OCI-LY1 (cell line): ENCODE measurements at regions not wholly inside any gene's neighbourhood (a gene's known extent, or its start where the extent isn't known, plus 50 kb on each side); places are given as distances from the start of the nearest gene placed in this dataset.

Experiments
- H2AFZ ChIP-seq: fragments of 200-600 bp; sonication (generic), shearing (Covaris generic); 2 replicates; pipeline ENCODE4 v1.6.0; 2014; ENCODE audit warnings: antibody characterized with exemption, mild to moderate bottlenecking, low read length
- H3F3A ChIP-seq: fragments of 200-600 bp; sonication (generic), shearing (Covaris generic); 2 replicates; pipeline ENCODE4 v1.6.0; 2014; ENCODE audit warnings: mild to moderate bottlenecking, antibody characterized with exemption, low read length, moderate library complexity; ENCODE audit not compliant: insufficient read depth
- H3K27ac ChIP-seq: fragments of 200-600 bp; sonication (generic); 2 replicates; pipeline ENCODE4 v1.5.1; 2014; ENCODE audit warnings: low read length, mixed run types, mild to moderate bottlenecking, low read depth; ENCODE audit not compliant: poor library complexity, severe bottlenecking
- H3K27me3 ChIP-seq: fragments of 200-600 bp; sonication (generic); 2 replicates; pipeline ENCODE4 v1.6.0; 2014; ENCODE audit warnings: antibody characterized with exemption, mild to moderate bottlenecking, low read length, moderate library complexity; ENCODE audit not compliant: insufficient read depth
- H3K36me3 ChIP-seq: fragments of 200-600 bp; sonication (generic); 2 replicates; pipeline ENCODE4 v1.6.1; 2014; ENCODE audit warnings: mild to moderate bottlenecking, antibody characterized with exemption, low read length, moderate library complexity, mixed read lengths; ENCODE audit not compliant: insufficient read depth
- H3K4me1 ChIP-seq: fragments of 200-600 bp; sonication (generic); 2 replicates; pipeline ENCODE4 v1.5.1; 2014; ENCODE audit warnings: mild to moderate bottlenecking, low read length, moderate library complexity; ENCODE audit not compliant: insufficient read depth, severe bottlenecking
- H3K4me2 ChIP-seq: fragments of 200-600 bp; sonication (generic), shearing (Covaris generic); 2 replicates; pipeline ENCODE4 v1.6.1; 2014; ENCODE audit warnings: low read length
- H3K4me3 ChIP-seq: fragments of 200-600 bp; sonication (generic); 2 replicates; pipeline ENCODE4 v1.5.1; 2014; ENCODE audit warnings: low read length, low read depth, mild to moderate bottlenecking, mixed read lengths; ENCODE audit not compliant: poor library complexity, severe bottlenecking
- H3K79me2 ChIP-seq: fragments of 200-600 bp; shearing (Covaris generic); 2 replicates; pipeline ENCODE4 v1.6.1; 2016; ENCODE audit warnings: mixed run types, low read length, mixed read lengths; ENCODE audit not compliant: insufficient read depth
- H3K9ac ChIP-seq: fragments of 200-600 bp; sonication (generic), shearing (Covaris generic); 2 replicates; pipeline ENCODE4 v1.6.1; 2014; ENCODE audit warnings: mild to moderate bottlenecking, low read length, mixed read lengths
- H3K9me2 ChIP-seq: fragments of 200-600 bp; sonication (generic), shearing (Covaris generic); 2 replicates; pipeline ENCODE4 v1.6.1; 2014; ENCODE audit warnings: low read depth, mild to moderate bottlenecking, low read length, mixed read lengths
- H3K9me3 ChIP-seq: fragments of 200-600 bp; shearing (Covaris generic); 2 replicates; pipeline ENCODE4 v1.6.1; 2014; ENCODE audit warnings: low read length, mixed read lengths
- H4K20me1 ChIP-seq: fragments of 200-600 bp; sonication (generic), shearing (Covaris generic); 2 replicates; pipeline ENCODE4 v1.6.0; 2016; ENCODE audit warnings: mild to moderate bottlenecking, low read length; ENCODE audit not compliant: insufficient read depth
- EZH2 ChIP-seq: fragments of 200-600 bp; sonication (generic), shearing (Covaris generic); IDR thresholded peaks from 2 replicates; pipeline ENCODE4 v1.8.0; 2017; ENCODE audit warnings: borderline replicate concordance, mixed run types, mild to moderate bottlenecking, antibody characterized with exemption, low read length, moderate library complexity, mixed read lengths
- TF ChIP-seq, protein P1 (sequence below): fragments of 200-600 bp; sonication (generic), shearing (Covaris generic); IDR thresholded peaks from 2 replicates; pipeline ENCODE4 v1.5.1; 2017; ENCODE audit warnings: mild to moderate bottlenecking, antibody characterized with exemption, low read length, moderate library complexity, mixed read lengths

DNA sequence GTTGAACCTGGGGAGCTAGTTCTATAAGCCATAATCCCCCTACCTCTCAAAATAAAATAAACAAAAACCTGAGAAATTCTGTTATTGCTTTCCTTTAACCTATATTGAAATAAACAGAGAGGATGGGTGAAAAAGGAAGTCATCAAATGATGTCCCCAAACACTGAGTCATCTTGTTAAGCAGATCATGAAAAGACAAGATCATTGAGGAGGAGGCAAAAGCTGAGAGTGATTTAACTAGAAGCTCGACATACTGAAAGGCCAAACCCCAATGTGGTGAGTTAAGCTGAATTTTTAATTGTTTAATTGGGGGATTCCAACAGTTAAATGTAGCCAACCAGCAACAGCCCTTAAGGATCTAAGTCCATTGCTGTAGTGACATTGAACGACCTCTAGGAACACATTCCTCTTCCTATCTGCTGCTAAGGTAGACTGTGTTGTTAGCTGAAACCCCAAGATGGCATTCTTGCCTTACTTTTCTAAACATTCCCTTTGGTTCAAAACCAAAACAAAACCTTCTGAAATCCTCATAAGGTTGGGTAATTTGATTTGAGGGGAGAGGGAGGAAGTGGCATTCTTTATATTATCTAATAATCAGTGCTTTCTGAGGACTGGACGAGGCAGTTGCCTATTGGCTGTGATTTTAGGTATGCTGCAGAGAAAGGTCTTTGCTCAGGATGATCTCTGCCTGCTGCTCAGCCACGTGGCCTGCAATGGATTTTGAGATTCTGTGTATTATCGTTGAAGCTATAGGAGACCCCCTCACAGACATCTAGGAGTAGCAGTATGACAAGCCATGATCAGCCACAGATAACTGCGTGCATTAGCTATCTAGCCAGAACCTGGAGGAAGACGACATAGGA, 62.7 kb upstream of the BNIP2 start:
- Histone ChIP-seq H3K9me2 (no peaks in the 10 kb centered on the region), H3K36me3 (no peaks in the 10 kb centered on the region), H3K27me3 (no peaks in the 10 kb centered on the region; the same call in 1 of the 2 replicates), H3K9ac (no peak overlapping the region), H3F3A (no peaks in the 10 kb centered on the region), H2AFZ (no peak overlapping the region), H4K20me1 (no peaks in the 10 kb centered on the region), H3K4me2 (no peak overlapping the region), H3K9me3 (no peaks in the 10 kb centered on the region), H3K27ac (no peak overlapping the region), H3K4me1 (no peaks in the 10 kb centered on the region), H3K79me2 (no peaks in the 10 kb centered on the region), H3K4me3 (no peak overlapping the region)
- TF ChIP-seq EZH2: no peak
- TF ChIP-seq, protein P1, sequence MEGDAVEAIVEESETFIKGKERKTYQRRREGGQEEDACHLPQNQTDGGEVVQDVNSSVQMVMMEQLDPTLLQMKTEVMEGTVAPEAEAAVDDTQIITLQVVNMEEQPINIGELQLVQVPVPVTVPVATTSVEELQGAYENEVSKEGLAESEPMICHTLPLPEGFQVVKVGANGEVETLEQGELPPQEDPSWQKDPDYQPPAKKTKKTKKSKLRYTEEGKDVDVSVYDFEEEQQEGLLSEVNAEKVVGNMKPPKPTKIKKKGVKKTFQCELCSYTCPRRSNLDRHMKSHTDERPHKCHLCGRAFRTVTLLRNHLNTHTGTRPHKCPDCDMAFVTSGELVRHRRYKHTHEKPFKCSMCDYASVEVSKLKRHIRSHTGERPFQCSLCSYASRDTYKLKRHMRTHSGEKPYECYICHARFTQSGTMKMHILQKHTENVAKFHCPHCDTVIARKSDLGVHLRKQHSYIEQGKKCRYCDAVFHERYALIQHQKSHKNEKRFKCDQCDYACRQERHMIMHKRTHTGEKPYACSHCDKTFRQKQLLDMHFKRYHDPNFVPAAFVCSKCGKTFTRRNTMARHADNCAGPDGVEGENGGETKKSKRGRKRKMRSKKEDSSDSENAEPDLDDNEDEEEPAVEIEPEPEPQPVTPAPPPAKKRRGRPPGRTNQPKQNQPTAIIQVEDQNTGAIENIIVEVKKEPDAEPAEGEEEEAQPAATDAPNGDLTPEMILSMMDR: peak; percentile 27; the same call in 1 of the 2 replicates

DNA sequence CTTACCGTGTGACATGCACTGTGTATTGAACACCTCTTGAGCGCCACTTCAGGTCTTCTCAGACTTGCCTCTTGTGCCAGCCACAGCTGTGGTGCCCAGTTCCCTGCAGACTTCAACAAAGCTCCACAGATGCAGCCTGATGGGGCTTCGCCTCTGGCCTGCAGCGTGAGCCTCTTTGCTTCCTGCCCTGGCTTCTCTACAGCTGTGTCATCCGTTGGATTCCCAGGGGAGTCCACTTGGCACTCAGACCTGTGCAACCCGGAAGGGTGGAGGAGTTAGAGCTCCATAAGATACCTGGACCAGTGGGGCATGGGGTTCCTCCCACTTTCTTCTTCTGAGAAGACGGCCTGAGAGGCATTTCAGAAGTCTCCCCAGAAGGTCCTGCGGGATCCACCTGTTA, 57.7 kb upstream of the BNIP2 start:
- no peaks in the 10 kb centered on the region for H3F3A ChIP-seq
- H3K27me3 ChIP-seq: peaks cover 3% of the 10 kb centered on the region; the same call in 1 of the 2 replicates
- no peak overlapping the region for H3K4me3 ChIP-seq
- H2AFZ ChIP-seq: no peak overlapping the region
- no peak overlapping the region for H3K9ac ChIP-seq
- no peaks in the 10 kb centered on the region for H3K4me1 ChIP-seq
- no peaks in the 10 kb centered on the region for H3K79me2 ChIP-seq
- H3K9me2 ChIP-seq: no peaks in the 10 kb centered on the region
- no peaks in the 10 kb centered on the region for H3K36me3 ChIP-seq
- H4K20me1 ChIP-seq: no peaks in the 10 kb centered on the region
- no peak for TF ChIP-seq EZH2
- TF ChIP-seq, protein P1: no peak
- no peak overlapping the region for H3K4me2 ChIP-seq
- H3K27ac ChIP-seq: no peak overlapping the region
- H3K9me3 ChIP-seq: 0 out of 2 replicates have a peak, but pooled peaks cover 4% of the 10 kb centered on the region

DNA sequence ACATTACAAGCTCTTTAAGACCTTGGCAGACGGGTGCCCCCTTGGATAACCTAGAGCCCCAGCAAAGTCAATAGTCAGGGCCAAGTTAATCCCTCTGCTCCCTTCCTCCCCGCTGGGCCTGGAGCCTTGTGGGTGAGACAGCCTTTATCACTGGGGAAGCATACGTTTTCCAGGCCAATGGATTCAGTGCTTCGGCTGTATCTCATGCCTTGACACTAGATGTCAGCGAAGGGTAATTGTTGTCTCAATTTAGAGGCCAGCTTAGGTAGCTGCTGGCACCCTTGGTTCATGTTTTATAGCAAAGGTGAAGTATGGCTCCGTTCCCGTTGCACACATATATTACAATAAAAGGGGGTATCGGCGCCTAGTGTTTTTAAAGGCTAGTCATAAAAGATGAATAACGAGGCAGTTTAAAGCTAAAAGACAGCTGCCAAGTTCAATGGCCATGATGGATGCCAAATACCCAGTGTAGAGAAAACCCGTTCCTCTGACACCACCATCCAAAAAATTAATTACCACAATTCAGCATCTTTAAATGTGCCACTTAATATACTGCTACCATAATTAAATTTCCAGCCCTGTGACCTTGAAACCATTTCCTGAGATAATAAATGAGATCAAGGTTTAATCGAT, 52.3 kb upstream of the BNIP2 start:
- H3K4me3 ChIP-seq: no peak overlapping the region
- no peak overlapping the region for H3K27ac ChIP-seq
- no peaks in the 10 kb centered on the region for H3F3A ChIP-seq
- H3K9ac ChIP-seq: no peak overlapping the region
- TF ChIP-seq, protein P1: peak; percentile 8; the same call in 1 of the 2 replicates
- TF ChIP-seq EZH2: no peak
- no peaks in the 10 kb centered on the region for H3K4me1 ChIP-seq
- peaks cover 3% of the 10 kb centered on the region; the same call in 1 of the 2 replicates for H3K27me3 ChIP-seq
- no peaks in the 10 kb centered on the region for H4K20me1 ChIP-seq
- H2AFZ ChIP-seq: no peak overlapping the region
- H3K36me3 ChIP-seq: no peaks in the 10 kb centered on the region
- no peaks in the 10 kb centered on the region for H3K9me2 ChIP-seq
- no peaks in the 10 kb centered on the region for H3K79me2 ChIP-seq
- H3K9me3 ChIP-seq: 0 out of 2 replicates have a peak, but pooled peaks cover 4% of the 10 kb centered on the region
- H3K4me2 ChIP-seq: no peak overlapping the region
